HG02884 (cell line): ENCODE measurements at regions not wholly inside any gene's neighbourhood (a gene's known extent, or its start where the extent isn't known, plus 50 kb on each side); places are given as distances from the start of the nearest gene placed in this dataset.

Source experiments
- ATAC-seq: cut with Tn5 transposase; IDR thresholded peaks from one replicate; pipeline ENCODE4 v1.9.1; 2021; ENCODE audit warnings: mild to moderate bottlenecking, moderate library complexity; ENCODE audit not compliant: unreplicated experiment

DNA sequence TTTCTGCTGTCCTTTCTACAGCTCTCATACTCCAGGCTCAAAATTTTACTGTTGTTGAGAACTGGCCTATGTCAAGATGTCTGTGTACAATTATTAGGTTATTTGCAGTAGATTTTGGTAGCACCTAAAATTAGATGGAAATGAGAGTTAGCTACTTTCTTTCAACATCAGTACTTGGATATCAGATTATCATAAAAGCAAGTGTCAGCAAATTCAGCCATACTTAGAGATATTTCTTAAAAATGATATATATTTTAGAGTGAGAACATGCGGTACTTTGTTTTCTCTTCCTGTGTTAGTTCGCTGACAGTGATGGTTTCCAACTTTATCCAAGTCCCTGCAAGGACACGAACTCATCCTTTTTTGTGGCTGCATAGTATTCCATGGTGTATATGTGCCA is 351.8 kb upstream of the LRRC7 start:
- no peak for ATAC-seq

DNA sequence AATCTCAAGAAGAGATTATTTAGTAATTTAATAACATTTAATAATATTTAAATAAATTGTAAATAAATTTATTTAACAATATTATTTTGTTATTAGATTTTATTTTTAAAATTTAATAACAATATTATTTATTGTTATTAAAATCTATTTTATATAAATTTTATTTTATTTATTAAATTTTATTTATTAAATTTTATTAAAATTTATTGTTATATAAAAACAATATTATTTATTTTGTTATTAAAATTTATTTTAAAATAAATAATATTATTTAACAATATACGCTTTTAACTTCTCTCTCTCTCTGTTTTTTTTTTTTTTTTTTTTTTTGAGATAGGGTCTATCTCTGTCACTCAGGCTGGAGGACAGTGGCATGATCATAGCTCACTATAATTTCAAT is 347.1 kb upstream of the LRRC7 start:
- ATAC-seq: no peak

- no peak for ATAC-seq
Measured at GRCh38 chr1:69221524-69221923, 346.2 kb upstream of the LRRC7 start.

DNA sequence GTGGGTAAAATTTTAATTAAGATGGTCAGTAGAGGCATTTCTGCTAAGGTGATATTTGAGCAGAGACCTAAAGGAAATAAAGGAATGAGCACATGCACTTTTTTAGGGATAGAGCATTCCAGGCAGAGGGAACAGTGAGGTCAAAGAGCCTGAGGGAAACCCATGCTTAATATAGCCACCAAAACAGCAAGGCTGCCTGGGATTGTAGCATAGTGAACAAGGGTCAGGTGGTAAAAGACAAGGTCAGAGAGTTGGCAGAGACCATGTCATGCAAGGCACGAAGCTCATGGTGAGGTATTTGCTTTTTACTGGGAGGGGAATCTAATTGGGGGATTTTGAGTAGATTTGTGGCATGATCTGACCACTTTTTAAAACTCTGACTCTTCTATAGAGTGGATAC is 344.6 kb upstream of the LRRC7 start:
- no peak for ATAC-seq

DNA sequence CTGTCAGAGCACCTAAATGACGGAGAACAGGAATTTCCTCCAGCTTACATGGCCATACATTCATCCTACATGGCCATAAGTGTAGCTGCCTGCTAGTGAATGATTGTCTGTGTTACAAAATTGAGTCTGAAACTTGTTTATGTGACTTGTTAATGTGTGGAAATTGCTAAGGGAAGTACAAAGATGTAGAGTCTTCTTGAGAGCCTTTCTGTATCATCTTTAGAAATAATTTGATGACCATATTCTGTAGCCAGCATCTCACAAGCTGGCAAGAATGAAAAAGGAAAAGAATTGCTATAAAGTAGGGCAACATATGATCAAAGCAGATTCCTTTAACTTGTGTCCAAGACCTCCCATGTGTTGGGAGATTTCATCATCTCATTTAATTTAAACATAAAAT is 339.2 kb upstream of the LRRC7 start:
- no peak for ATAC-seq

DNA sequence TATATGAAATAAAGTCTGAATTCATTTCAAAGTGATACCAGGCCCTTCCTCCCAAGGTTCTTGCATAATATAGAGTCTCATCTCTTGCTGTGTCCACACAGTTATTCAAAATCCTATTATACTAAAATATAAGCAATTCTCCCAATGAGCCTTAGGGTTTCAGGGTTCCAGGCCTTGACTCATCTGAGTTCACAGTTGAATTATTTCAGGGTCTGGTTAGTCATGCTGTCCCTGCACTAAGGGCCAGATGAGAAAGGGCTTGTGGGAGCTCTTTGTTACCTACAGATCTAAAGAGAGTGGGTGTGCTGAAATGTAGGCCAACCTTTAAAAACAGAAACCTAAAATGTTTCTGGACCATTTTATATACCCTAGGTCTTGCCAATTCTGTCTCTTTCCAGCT is 337.5 kb upstream of the LRRC7 start:
- ATAC-seq: no peak

DNA sequence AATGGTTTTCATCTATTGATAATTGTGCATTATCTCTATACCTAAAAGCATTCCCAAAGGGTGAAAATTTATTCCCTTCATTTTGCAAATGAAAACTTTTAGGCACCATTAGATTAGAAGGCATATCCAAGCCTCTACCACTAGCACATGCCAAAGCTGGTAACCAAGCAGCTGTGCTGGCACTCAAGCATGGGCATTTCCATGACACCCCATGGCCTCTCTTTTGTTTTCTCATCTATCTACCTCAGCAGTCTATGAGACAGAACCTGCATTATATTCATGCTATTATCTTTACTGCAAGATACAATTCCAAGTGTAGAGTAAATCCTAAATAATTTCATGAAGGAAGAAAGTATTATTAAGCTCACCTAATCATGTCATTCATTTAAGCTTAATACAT is 334.3 kb upstream of the LRRC7 start:
- no peak for ATAC-seq

DNA sequence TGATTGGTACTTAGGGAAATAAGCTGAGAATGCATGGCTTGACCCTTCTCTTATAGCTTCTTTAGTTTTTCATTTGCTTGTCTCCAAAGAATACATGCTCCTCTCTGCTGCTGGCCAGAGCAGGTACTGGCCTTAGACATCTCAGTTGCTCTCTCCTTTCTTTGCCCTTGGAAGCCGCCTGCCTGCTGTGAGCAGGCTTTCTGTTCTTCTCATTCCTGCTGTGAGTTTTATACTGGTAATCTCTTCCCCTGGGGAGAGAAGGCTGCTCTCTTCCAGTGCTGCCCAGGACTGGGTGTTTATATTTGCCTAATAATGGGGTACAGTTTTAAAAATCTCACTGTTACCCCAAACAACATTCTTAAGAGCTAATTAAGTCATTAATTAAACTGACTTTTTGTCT is 323.5 kb upstream of the LRRC7 start:
- ATAC-seq: no peak

GRCh38 chr1:69246109-69246508 is 321.6 kb upstream of the LRRC7 start:
- ATAC-seq: no peak

DNA sequence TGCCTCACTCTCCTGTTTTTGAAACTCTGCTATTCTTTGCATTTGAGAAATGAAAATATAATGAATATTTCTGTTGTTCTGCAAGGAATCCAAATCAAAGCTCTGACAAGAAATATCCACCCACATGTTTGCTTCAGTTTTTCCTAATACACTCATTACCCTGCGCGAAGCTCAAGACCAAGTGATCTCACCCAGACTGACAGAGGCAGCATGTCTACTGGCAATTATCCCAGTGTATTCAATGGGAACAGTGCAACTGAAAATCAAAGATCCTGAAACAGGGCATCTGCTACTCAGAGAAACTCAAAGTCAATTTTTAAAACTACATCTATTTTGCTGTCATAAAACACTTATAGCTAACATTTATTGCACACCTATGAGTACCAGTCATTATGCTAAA is 321.0 kb upstream of the LRRC7 start:
- ATAC-seq: no peak

- ATAC-seq: no peak
Measured at GRCh38 chr1:69252696-69253095, 315.0 kb upstream of the LRRC7 start.

DNA sequence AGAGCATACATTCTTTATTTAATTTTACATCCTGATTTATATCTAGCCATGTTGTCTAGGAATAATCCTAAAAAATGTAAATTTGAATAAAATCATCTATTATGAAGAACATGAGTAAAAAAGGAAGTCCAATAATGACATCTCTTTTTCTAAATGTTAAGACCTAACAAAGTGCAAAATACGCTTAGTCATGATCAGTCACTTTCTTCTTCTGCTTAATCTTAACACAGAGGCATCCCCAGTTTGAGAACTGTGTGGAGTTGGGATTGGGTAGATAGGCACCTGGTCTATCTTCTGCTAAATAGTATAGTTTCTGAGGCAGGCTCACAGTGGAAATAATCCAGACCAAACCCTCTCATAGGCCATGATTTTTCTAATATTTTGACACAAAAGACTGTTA is 311.7 kb upstream of the LRRC7 start:
- ATAC-seq: no peak

- ATAC-seq: no peak
Measured at GRCh38 chr1:69258842-69259241, 308.9 kb upstream of the LRRC7 start.

- ATAC-seq: no peak
Measured at GRCh38 chr1:69263921-69264391, 303.8 kb upstream of the LRRC7 start.

- ATAC-seq: no peak
Measured at GRCh38 chr1:69269491-69269890, 298.2 kb upstream of the LRRC7 start.

- no peak for ATAC-seq
Measured at GRCh38 chr1:69271587-69272125, 296.1 kb upstream of the LRRC7 start.

- ATAC-seq: no peak
Measured at GRCh38 chr1:69272684-69273083, 295.0 kb upstream of the LRRC7 start.

GRCh38 chr1:69278923-69279322 is 288.8 kb upstream of the LRRC7 start:
- ATAC-seq: no peak

- ATAC-seq: no peak
Measured at GRCh38 chr1:69283516-69283915, 284.2 kb upstream of the LRRC7 start.

DNA sequence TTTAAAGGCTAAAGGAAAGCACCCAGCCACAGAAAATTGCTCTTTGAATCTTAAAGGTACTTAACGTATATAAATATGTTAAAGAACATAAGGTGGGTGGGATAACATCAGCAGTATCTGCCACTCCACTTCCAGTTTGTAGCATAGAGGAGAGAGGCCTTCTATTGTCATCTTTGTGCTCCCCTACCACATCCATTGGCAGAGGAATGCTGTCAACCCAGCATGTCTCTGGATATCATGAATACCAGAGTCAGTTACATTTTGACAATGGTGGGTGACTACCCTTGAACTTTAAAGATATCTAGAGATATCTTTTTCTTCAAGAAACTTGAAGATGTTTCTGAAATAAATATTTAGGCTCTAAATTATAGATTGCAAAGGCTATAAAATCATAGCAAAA is 283.2 kb upstream of the LRRC7 start:
- ATAC-seq: no peak

DNA sequence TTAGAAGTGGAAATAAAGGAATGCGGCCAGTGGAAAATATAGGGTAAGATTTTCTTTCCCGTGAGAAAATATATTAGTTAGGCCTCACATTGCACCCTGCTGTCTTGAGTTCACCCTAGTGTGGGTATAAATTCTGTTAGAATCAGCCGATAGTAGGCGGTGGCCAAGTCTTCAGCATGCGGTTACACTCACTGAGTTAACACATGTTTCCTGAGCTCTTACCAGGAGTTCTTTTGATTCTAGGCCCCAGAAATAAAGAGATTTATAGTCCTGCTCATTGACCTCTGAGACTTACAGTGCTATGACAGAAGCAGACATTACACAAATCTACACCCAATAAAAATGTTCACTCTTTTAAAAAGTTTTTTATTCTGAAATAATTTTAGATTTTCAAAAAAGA is 279.3 kb upstream of the LRRC7 start:
- no peak for ATAC-seq

- ATAC-seq: no peak
Measured at GRCh38 chr1:69290291-69290690, 277.4 kb upstream of the LRRC7 start.

DNA sequence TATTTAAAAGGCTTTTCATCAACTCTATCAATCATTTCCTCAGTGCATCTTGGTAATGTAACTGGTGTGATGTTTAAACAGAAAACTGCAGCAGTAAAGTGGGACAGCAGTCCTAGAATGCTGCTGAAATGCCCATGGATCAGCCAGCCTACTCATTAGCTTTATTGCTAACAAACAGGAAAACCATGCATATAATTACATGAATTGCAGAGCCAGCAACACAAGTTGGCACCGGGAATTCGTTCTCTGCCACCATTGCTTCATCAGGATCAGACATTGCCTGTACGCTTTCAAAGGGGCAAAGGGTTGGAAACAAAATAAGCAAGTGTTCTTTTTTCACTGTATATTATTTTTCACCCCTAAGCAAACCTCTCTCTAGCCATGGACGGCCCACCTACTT is 276.2 kb upstream of the LRRC7 start:
- no peak for ATAC-seq

DNA sequence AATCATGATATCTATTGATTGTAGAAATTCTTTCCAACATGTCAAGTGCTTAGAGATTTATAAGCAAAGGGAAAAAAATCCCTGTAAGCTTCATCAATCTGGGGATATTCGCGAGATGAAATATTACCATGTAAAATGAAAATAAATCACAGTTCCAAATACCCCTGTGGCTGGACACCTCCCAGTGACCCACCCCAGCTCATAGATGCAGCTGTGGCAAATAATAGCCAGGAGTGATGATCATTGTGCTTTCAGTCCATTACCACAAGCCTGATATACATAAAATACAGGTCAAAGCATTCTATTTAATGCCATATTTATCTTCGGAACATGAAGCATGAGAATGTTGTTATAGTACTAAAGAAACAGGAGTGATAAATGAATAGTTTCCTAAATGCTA is 274.9 kb upstream of the LRRC7 start:
- ATAC-seq: no peak
